Endothelial cell of umbilical vein (primary cell): ENCODE measurements at regions not wholly inside any gene's neighbourhood (a gene's known extent, or its start where the extent isn't known, plus 50 kb on each side); places are given as distances from the start of the nearest gene placed in this dataset.

ENCODE experiments used
- CTCF ChIP-seq, 2 donors: IDR thresholded peaks; 1 replicate in 1 of 2; 2 replicates in 1 of 2; pipeline ENCODE4 v1.5.1; 2011; ENCODE audit warnings: low read length in 2 of 2, mild to moderate bottlenecking in 2 of 2, moderate library complexity in 2 of 2, control low read depth in 1 of 2, inconsistent platforms in 1 of 2, low read depth in 1 of 2; ENCODE audit not compliant: insufficient read depth in 1 of 2; ENCODE audit errors: extremely low read depth in 1 of 2
- EZH2 ChIP-seq: IDR thresholded peaks from 2 replicates; pipeline ENCODE4 v1.6.1; 2012; ENCODE audit warnings: borderline replicate concordance, low read depth, mild to moderate bottlenecking, moderate library complexity, low read length, inconsistent platforms; ENCODE audit not compliant: severe bottlenecking
- FOS ChIP-seq: IDR thresholded peaks from 2 replicates; pipeline ENCODE4 v1.6.1; 2011; ENCODE audit warnings: mild to moderate bottlenecking, low read length, moderate library complexity, borderline replicate concordance; ENCODE audit not compliant: insufficient read depth
- MYC ChIP-seq: IDR thresholded peaks from one replicate; pipeline ENCODE4 v1.6.1; 2011; ENCODE audit warnings: mild to moderate bottlenecking, low read depth, low read length
- POLR2A ChIP-seq: IDR thresholded peaks from 2 replicates; pipeline ENCODE4 v1.6.1; 2012; ENCODE audit warnings: low read depth, mild to moderate bottlenecking, control low read depth, low read length
- POLR2AphosphoS5 ChIP-seq: IDR thresholded peaks from 2 replicates; pipeline ENCODE4 v1.6.1; 2012; ENCODE audit warnings: low read depth, mild to moderate bottlenecking, control low read depth, low read length, moderate library complexity; ENCODE audit not compliant: insufficient read depth

DNA sequence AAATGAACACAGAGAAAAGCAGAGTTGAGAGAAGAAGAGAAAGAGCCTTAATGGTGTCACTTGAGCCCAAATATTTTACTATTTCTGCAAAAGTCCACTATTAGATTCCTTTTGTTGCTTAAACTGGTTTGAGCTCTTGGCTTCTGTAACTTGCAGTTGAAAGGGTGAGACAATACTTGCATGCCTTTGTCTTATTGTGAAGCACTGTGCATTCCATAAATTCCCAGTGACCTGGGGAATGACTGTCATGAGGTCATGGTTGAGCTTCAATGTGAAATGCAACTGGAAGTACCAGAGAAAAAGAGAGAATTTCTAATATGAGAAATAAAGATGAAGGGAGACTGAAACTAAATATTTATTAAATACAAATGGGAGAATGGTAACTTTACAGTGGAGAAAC is 310.9 kb downstream of the TDRD3 start:
- no peak for TF ChIP-seq CTCF (IDR thresholded peaks at IDR 0.05; ENCODE audit: extremely low read depth in 1 of 2, insufficient read depth in 1 of 2, low read depth in 1 of 2, low read length in 2 of 2)
- no peak for TF ChIP-seq FOS
- no peak for TF ChIP-seq MYC
- TF ChIP-seq EZH2: no peak
- TF ChIP-seq POLR2AphosphoS5: no peak
- TF ChIP-seq POLR2A: no peak
